ENCODE measurements at regions not wholly inside any gene's neighbourhood (a gene's known extent, or its start where the extent isn't known, plus 50 kb on each side); places are given as distances from the start of the nearest gene placed in this dataset.
A peak's percentile ranks its signal among the peaks of the same experiment; 100 is the strongest.
"Not testable (repeated sequence)": the region's sequence is repeated elsewhere in the genome, so short reads cannot be mapped to it uniquely, and the experiment has no call there.

GRCh38 chr13:38147050-38147449 lies 202.6 kb upstream of the UFM1 start:
- no peak for DNase-seq

GRCh38 chr13:38141792-38142191 lies 207.9 kb upstream of the UFM1 start:
- no peak for DNase-seq

GRCh38 chr13:38135592-38135991 lies 214.1 kb upstream of the UFM1 start:
- DNase-seq, result no peak

GRCh38 chr13:38121267-38121666 lies 228.4 kb upstream of the UFM1 start:
- DNase-seq, result no peak

GRCh38 chr13:38103851-38104250 lies 234.3 kb upstream of the TRPC4 start:
- no peak for DNase-seq

- DNase-seq, result no peak
Observed at GRCh38 chr13:38099751-38100150, 230.2 kb upstream of the TRPC4 start.

- DNase-seq, result no peak
Observed at GRCh38 chr13:38093425-38093824, 223.9 kb upstream of the TRPC4 start.

GRCh38 chr13:38090913-38091312 lies 221.3 kb upstream of the TRPC4 start:
- no peak for DNase-seq

- DNase-seq, result no peak
Observed at GRCh38 chr13:38086721-38087120, 217.1 kb upstream of the TRPC4 start.

- DNase-seq, result no peak
Observed at GRCh38 chr13:38086013-38086412, 216.4 kb upstream of the TRPC4 start.

- no peak for DNase-seq
Observed at GRCh38 chr13:38073931-38074330, 204.4 kb upstream of the TRPC4 start.

GRCh38 chr13:38072696-38073095 lies 203.1 kb upstream of the TRPC4 start:
- DNase-seq, result no peak

GRCh38 chr13:38071340-38071739 lies 201.8 kb upstream of the TRPC4 start:
- not testable (repeated sequence) for DNase-seq

GRCh38 chr13:38053896-38054295 lies 184.3 kb upstream of the TRPC4 start:
- DNase-seq, result no peak

- no peak for DNase-seq
Observed at GRCh38 chr13:38046049-38046376, 176.4 kb upstream of the TRPC4 start.

- no peak for DNase-seq
Observed at GRCh38 chr13:38045278-38046048, 175.9 kb upstream of the TRPC4 start.

GRCh38 chr13:38044067-38044466 lies 174.5 kb upstream of the TRPC4 start:
- DNase-seq, result no peak

- DNase-seq, result peak; percentile 1
Observed at GRCh38 chr13:38042771-38043170, 173.2 kb upstream of the TRPC4 start.

GRCh38 chr13:38024431-38024830 lies 154.9 kb upstream of the TRPC4 start:
- DNase-seq, result no peak

GRCh38 chr13:38017320-38017719 lies 147.7 kb upstream of the TRPC4 start:
- DNase-seq, result no peak

GRCh38 chr13:38013676-38014075 lies 144.1 kb upstream of the TRPC4 start:
- DNase-seq, result no peak

- no peak for DNase-seq
Observed at GRCh38 chr13:38012096-38012495, 142.5 kb upstream of the TRPC4 start.

- no peak for DNase-seq
Observed at GRCh38 chr13:38008636-38009035, 139.1 kb upstream of the TRPC4 start.

GRCh38 chr13:38002606-38003005 lies 133.0 kb upstream of the TRPC4 start:
- DNase-seq, result no peak

- DNase-seq, result no peak
Observed at GRCh38 chr13:37997641-37998040, 128.1 kb upstream of the TRPC4 start.
